HG03135 (cell line): ENCODE measurements at regions not wholly inside any gene's neighbourhood (a gene's known extent, or its start where the extent isn't known, plus 50 kb on each side); places are given as distances from the start of the nearest gene placed in this dataset.

Experiments used
- ATAC-seq: cut with Tn5 transposase; IDR thresholded peaks from one replicate; pipeline ENCODE4 v1.9.1; 2021; ENCODE audit warnings: mild to moderate bottlenecking, moderate library complexity; ENCODE audit not compliant: unreplicated experiment

GRCh38 chr4:116449764-116450163 is 635.6 kb downstream of the TRAM1L1 start:
- no peak for ATAC-seq

- no peak for ATAC-seq
Observed at GRCh38 chr4:116444117-116444516, 641.3 kb downstream of the TRAM1L1 start.

GRCh38 chr4:116438981-116439729 is 646.2 kb downstream of the TRAM1L1 start:
- no peak for ATAC-seq

- ATAC-seq = no peak
Observed at GRCh38 chr4:116438417-116438816, 647.0 kb downstream of the TRAM1L1 start.

GRCh38 chr4:116427666-116428065 is 657.7 kb downstream of the TRAM1L1 start:
- no peak for ATAC-seq

- no peak for ATAC-seq
Observed at GRCh38 chr4:116413222-116413621, 672.2 kb downstream of the TRAM1L1 start.

- ATAC-seq = no peak
Observed at GRCh38 chr4:116401293-116401692, 684.1 kb downstream of the TRAM1L1 start.

GRCh38 chr4:116400480-116400879 is 684.9 kb downstream of the TRAM1L1 start:
- ATAC-seq = no peak

- ATAC-seq = no peak
Observed at GRCh38 chr4:116397714-116398113, 687.7 kb downstream of the TRAM1L1 start.

- no peak for ATAC-seq
Observed at GRCh38 chr4:116397291-116397690, 688.1 kb downstream of the TRAM1L1 start.

GRCh38 chr4:116395408-116395807 is 690.0 kb downstream of the TRAM1L1 start:
- no peak for ATAC-seq

- ATAC-seq = no peak
Observed at GRCh38 chr4:116391020-116391419, 694.4 kb downstream of the TRAM1L1 start.

- no peak for ATAC-seq
Observed at GRCh38 chr4:116389139-116389538, 696.2 kb downstream of the TRAM1L1 start.

- no peak for ATAC-seq
Observed at GRCh38 chr4:116387937-116388474, 697.4 kb downstream of the TRAM1L1 start.

- ATAC-seq = no peak
Observed at GRCh38 chr4:116386856-116387255, 698.5 kb downstream of the TRAM1L1 start.

GRCh38 chr4:116385583-116385982 is 699.8 kb downstream of the TRAM1L1 start:
- no peak for ATAC-seq

- no peak for ATAC-seq
Observed at GRCh38 chr4:116374815-116375214, 710.6 kb downstream of the TRAM1L1 start.

- ATAC-seq = no peak
Observed at GRCh38 chr4:116362583-116362982, 722.8 kb downstream of the TRAM1L1 start.

GRCh38 chr4:116361790-116362189 is 723.6 kb downstream of the TRAM1L1 start:
- no peak for ATAC-seq

GRCh38 chr4:116358633-116359222 is 726.6 kb downstream of the TRAM1L1 start:
- peak; percentile 96 for ATAC-seq

GRCh38 chr4:116357758-116358157 is 727.6 kb downstream of the TRAM1L1 start:
- ATAC-seq = no peak

GRCh38 chr4:116346750-116347149 is 738.6 kb downstream of the TRAM1L1 start:
- ATAC-seq = no peak
